Left cardiac atrium (tissue), 4 donors: ENCODE measurements at regions not wholly inside any gene's neighbourhood (a gene's known extent, or its start where the extent isn't known, plus 50 kb on each side); places are given as distances from the start of the nearest gene placed in this dataset.
"Not testable (repeated sequence)": the region's sequence is repeated elsewhere in the genome, so short reads cannot be mapped to it uniquely, and the experiment has no call there.

Experiments used
- ATAC-seq, 2 donors: fragments of 200-7000 bp; cut with Tn5 transposase; one replicate each; pipeline ENCODE4 v1.9.1; 2020; ENCODE audit warnings: mild to moderate bottlenecking in 2 of 2, moderate library complexity in 2 of 2
- DNase-seq: peaks from one replicate; pipeline ENCODE4 v3.0.0-alpha.2; 2020
- intact Hi-C, 2 donors: fragments of 100-400 bp; cut with DNase I; formaldehyde crosslinking; loops; one replicate each; pipeline versions ENCODE4 v1.14.1 to v1.15.1; 2022 to 2023
- donor health status: DM: no; HTN: yes; CAD: no.
- donor health status: DM: no; HTN: yes; CAD: no; lungs with severe emphysema.
- donor health status: DM: yes; HTN: yes; CAD: no.
- donor health status: Dilated cardiomyopathy.

GRCh38 chr3:773433-773832 lies 319.4 kb upstream of the CNTN6 start:
- ATAC-seq, DNase-seq, intact Hi-C loops: not testable (repeated sequence)

GRCh38 chr3:775178-775880 lies 317.5 kb upstream of the CNTN6 start:
- DNase-seq, result no peak
- no peak for ATAC-seq
- intact Hi-C loops, result no loop called here

DNA sequence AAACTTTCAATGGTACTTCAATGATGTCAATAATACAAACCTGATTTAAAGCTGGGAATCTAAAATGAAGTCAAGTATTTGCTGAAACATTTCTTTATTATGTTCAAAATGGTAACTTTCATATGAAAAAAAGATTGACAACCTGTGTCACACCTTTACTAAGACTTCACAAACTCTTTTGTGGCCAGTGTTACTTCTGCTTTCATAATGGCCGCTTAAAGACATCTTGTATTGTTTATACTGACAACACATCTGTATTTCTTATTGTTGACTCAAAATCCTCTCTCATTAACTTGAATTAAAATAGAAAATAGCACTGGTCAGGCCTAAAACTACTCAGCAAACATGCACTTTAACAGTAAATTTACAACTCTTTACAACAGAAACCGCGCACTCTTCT lies 312.3 kb upstream of the CNTN6 start:
- ATAC-seq, result no peak
- no peak for DNase-seq
- intact Hi-C loops, result no loop called here

DNA sequence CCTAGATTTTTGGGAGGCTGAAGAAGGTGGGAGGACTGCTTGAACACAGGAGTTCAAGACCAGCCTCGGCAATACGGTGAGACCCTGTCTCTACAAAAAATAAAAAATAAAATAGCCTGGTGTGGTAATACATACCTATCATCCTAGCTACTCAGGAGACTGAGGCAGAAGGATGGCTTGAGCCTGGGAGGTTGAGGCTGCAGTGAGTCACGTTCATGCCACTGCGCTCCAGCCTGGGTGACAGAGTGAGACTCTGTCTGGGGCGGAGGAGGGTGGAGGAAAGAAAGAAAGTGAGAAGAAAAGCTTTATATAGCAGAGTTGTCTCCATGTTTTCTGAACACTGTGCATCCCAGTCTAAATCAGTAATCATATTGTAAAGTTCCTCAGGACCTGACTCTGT lies 301.4 kb upstream of the CNTN6 start:
- ATAC-seq (no peak), DNase-seq (no peak)
- intact Hi-C loops, result no loop called here

DNA sequence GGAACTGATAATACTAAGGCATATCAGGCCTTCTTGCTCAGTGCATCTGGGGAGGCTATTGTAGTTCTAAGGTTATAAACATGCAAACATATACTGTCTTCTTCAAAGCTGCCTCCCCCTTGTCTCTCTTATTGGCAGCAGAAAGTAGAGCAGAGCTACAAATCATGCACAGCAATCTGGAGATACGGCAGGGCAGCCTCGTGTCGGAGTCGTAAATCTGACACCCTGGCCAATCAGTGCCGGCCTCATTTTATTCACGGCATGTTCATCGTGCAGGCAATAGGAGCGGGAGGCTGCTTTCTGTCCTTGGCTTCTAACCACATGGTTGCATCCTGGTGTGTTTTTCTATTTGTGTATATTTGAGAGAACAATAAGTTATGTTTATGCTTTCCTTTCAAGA lies 300.2 kb upstream of the CNTN6 start:
- DNase-seq (no peak), ATAC-seq (no peak)
- intact Hi-C loops, result no loop called here

- DNase-seq (no peak), ATAC-seq (no peak)
- intact Hi-C loops, result no loop called here
Observed at GRCh38 chr3:804211-804610, 288.6 kb upstream of the CNTN6 start.

- DNase-seq (no peak), ATAC-seq (no peak)
- intact Hi-C loops, result no loop called here
Observed at GRCh38 chr3:805326-805725, 287.5 kb upstream of the CNTN6 start.

GRCh38 chr3:806006-806405 lies 286.8 kb upstream of the CNTN6 start:
- no peak for ATAC-seq
- intact Hi-C loops, result no loop called here
- no peak for DNase-seq

DNA sequence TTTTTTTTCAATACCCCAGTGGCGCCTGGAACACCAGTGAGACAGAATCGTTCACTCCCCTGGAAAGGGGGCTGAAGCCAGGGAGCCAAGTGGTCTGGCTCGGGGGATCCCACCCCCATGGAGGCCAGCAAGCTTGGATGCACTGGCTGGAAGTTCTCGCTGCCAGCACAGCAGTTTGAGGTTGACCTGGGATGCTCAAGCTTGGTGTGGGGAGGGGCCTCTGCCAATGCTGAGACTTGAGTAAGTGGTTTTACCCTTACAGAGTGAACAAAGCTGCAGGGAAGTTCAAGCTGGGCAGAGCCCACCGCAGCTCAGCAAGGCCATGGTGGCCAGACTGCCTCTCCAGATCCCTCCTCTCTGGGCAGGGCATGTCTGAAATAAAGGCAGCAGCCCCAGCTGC lies 276.2 kb upstream of the CNTN6 start:
- ATAC-seq (no peak), DNase-seq (no peak)
- intact Hi-C loops, result no loop called here

- DNase-seq (no peak), ATAC-seq (no peak)
- intact Hi-C loops, result no loop called here
Observed at GRCh38 chr3:834679-835078, 258.1 kb upstream of the CNTN6 start.

DNA sequence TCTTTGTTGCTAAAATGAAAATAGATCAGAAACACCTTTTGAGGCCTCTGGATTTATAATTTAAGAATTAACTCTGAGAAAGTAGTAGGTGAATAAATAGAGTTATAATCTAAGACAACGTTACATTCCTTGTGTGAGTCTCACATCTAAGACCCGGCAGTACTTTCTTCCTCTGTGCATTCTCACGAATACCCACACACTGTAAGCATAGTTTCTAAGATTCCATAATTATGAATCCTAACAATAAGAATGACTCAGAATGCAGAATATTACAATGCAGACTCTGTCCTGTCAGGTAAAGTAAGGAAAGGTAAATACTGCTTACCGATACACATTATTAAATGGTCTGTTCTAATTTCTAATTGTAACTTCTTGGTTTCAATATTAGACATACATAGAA lies 257.7 kb upstream of the CNTN6 start:
- intact Hi-C loops, result no loop called here
- ATAC-seq (no peak), DNase-seq (no peak)

GRCh38 chr3:839981-840380 lies 252.8 kb upstream of the CNTN6 start:
- DNase-seq (no peak), ATAC-seq (no peak)
- intact Hi-C loops, result no loop called here

GRCh38 chr3:851098-851790 lies 241.6 kb upstream of the CNTN6 start:
- DNase-seq, result no peak
- intact Hi-C loops, result no loop called here
- ATAC-seq, result no peak

DNA sequence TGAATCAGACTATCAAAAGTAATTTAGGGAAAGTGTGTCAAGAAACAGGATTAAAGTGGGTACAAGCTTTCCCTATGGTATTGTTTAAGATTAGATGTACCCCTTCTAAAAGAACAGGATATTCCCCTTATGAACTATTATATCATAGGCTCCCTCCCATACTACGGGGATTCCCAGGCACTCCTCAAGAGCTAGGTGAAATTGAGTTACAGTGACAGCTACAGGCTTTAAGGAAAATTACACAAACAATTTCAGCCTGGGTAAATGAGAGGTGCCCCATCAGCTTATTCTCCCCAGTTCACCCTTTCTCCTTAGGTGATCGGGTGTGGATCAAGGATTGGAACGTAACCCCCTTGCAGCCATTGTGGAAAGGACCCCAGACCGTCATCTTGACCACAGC lies 240.8 kb upstream of the CNTN6 start:
- ATAC-seq (no peak), DNase-seq (no peak)
- intact Hi-C loops, result no loop called here

- intact Hi-C loops, result no loop called here
- DNase-seq, result no peak
- ATAC-seq, result no peak
Observed at GRCh38 chr3:853489-853888, 239.3 kb upstream of the CNTN6 start.

DNA sequence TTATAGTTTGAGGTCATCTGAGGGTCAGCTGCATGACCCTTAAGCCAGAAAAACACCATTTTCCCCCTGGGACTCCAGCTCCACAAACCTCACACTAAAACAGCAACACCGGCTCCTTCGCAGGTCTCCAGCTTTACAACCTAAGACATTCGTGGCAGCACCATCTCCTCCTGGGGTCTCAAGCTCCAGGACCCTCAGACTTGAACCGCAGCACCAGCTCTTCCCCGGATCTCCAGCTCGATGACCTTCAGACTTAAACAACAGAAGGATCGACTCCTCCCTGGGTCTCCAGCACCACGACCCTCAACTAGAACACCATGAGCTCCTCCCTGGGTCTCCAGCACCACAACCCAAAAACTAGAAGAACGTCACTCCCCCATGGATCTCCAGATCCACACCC lies 233.7 kb upstream of the CNTN6 start:
- ATAC-seq, result no peak
- no peak for DNase-seq
- intact Hi-C loops, result no loop called here

DNA sequence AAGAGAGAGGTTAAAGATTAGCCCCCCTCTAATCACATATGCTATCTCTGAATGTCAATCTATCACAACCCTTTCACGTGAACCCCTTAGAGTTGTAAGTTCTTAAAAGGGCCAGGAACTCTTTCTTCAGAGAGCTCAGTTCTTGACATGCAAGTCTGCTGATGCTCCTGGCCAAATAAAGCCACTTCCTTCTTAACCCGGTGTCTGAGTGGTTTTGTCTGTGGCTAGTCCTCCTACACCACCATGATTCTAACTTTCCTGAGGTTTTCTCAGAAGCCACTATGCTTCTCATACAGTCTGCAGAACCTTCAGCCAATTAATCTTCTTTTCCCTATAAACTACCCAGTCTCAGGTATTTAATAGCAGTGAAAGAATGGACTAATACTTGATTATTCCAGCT lies 231.1 kb upstream of the CNTN6 start:
- ATAC-seq (no peak), DNase-seq (no peak)
- intact Hi-C loops, result no loop called here

- intact Hi-C loops, result no loop called here
- ATAC-seq, result no peak
Observed at GRCh38 chr3:869269-869668, 223.6 kb upstream of the CNTN6 start.

GRCh38 chr3:869734-870133 lies 223.1 kb upstream of the CNTN6 start:
- intact Hi-C loops, result no loop called here
- ATAC-seq, result no peak

More at GRCh38 chr3:869269-869668, 223.6 kb upstream of the CNTN6 start:
- no peak for DNase-seq

DNA sequence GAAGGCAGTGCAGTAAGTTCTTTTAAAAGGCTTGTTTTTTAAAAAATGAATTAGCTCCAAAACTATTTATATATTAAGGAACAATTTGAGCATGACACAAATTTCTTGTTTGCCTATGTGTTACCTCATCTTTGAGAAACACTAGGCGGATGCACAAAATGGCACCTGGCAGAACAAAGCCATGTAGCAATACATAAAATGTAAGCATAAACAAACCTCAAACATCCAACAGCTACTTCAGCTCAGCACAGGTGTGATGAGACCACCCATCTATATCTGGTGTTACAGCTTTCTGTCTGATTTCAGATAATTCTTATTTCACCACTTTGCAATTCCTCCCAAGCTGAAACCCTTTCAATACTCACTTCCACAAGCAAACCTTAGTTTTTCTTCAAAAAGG lies 221.2 kb upstream of the CNTN6 start:
- DNase-seq, result no peak
- intact Hi-C loops, result no loop called here
- ATAC-seq, result no peak

More at GRCh38 chr3:869734-870133, 223.1 kb upstream of the CNTN6 start:
- DNase-seq, result no peak

DNA sequence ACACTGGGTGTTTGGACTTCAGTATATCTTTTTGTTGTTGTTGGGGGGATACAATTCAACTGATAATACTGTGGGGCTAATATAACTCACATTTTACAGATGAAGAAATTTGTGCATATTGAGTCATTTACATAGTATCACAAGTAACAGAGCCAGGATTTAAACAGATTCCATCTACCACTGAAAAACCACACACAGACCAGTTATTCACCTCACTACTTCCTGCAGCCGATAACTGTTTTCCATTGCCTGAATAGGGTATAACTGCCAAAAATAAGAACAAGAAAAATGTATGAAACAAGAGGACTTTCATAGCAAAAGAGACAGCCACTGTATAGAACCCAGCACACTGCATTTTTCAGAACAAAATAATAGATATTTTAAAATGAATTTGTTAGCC lies 215.8 kb upstream of the CNTN6 start:
- no peak for DNase-seq
- intact Hi-C loops, result no loop called here
- ATAC-seq, result no peak
